Glomerular endothelial cell (primary cell): ENCODE measurements at regions not wholly inside any gene's neighbourhood (a gene's known extent, or its start where the extent isn't known, plus 50 kb on each side); places are given as distances from the start of the nearest gene placed in this dataset.

Experiments used
- DNase-seq: peaks from one replicate; pipeline ENCODE4 v3.0.0-alpha.2; 2011; ENCODE audit warnings: low read depth, low spot score; ENCODE audit errors: extremely low read depth

DNA sequence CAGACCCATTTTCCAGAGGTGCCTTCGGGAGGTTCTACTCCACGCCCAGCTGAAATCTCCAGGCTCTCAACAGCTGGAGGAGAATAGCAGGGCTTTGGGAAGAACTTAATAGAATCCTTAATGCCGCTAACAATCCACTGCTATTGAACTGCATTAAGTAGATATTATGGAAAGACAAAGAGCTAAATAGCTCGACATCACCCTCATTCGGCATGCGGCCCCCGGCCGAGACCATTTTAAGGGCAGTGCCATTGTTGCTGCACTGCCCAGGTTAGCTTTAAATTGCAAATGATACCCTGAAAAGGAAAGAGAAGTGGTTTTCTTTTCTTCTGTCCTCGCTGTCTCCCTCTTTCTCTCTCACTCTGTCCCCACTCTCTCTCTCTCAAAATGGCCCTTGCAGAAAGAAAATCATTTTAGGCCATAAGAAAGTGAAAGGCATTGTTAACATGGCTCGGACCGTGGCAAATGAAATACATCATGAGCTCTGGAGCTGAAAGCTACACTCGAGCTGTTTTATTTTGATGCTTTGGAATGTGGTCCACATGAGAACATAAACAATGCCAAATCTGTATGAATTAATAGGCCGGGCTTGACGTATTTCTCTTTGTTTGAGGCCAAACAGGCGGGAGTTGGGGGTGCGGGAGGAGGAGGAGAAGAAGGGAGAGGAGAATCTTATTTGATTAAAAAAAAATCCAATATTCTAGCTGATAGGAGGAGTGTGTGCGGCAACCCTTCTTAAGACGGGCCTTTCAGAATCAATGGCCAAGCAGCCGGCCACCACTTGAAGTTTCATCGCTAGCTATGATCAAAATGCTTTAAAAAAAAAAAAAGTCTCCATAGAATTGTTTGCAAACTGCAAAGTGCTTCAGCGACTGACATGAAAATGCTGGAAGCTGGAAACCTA lies 298.8 kb upstream of the IRX3 start:
- DNase-seq: no peak

DNA sequence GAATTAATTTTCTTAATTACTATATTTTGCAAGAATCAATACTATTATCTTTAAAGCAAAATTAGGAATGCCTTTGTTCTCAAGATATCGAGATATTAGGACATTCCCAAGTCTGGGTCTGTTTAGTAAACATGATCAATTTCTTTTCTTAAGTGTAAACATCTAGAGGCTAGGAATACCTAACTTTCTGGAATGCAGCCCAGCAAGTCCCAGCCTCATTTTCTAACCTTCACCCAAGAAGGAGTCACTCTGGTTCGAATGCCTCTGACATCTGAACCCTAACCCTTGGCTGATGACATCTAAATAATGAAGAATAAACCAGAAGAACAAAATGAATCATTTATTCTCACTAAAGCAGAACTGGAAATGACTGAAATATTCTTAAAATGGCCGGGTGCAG lies 297.5 kb upstream of the IRX3 start:
- DNase-seq: no peak

DNA sequence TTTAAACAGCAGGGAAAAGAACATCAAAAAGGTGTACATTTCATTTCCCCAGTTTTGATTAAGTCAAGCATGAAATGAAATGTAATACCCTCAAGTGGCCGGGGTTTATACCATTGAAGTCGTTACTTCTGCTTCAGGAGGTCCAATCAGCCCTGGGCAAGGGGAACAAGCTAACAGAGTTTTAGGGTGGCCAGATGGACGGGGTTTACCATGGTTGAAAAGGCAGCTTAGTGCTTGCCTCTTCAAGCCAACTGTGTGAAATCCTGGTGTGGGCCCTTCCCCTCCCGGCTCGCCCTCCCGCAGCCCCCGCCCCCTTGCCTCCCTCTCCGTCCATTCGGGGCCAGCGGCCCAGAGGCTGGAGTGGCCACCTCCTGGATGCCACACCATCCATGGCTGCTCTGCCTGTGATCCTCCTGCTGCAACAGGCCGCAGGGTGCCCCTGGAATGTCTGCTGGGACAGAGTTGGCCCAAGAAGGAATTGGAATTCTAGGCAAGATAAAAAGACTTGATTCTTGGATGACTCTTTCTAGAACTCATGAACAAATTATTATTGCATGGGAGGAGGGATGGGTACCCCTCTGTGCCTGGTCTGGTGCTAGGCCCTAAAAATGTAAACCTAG lies 296.2 kb upstream of the IRX3 start:
- no peak for DNase-seq

DNA sequence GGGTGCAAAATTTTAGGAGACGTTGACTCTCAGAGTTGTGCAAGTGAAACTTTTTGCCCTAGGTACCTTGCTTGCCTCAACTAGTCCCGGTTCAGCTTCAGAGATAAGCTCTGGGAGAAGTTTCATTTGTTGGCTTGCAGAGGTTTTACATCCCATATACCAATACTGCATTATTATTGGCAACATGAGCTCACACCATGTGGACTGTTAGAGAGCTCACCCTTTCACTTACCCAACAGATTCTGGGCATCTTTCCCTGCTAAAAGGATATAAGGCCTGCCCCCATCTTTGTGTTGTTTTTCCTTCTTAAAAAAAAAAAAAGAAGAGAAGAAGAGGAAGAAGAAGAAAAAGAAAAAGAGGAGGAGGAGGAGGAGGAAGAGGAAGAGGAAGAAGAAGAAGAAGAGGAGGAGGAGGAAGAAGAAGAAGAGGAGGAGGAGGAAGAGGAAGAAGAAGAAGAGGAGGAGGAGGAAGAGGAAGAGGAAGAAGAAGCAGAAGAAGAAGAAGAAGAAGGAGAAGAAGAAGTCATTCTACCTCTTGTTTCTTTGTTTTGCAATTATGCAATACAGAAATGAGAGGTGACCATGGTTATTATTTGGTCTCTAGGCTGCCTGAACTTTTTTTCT lies 292.6 kb upstream of the IRX3 start:
- DNase-seq: no peak

DNA sequence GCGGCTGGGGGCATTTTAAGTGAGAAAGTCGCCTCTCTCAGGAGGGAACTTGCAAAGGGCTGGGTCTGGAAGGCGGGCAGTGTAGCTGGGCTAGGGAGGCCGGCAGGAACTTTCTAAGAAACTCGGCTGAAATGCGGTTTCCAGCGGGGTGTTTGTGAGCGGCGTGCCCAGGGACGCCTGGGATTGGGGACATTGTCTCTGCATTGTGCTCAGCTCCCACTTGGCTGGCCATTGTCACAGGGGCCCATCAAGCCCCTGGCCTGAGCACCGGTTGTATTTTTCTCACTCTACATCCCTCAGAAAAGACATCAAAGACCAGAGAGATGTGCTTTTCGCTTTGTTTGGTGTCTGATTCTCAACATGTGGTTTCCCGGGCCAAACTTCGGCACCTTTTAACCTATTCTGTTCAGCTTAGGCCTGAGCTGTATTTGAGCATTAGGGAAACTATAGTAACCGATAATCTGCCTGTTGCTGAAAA lies 291.1 kb upstream of the IRX3 start:
- no peak for DNase-seq

DNA sequence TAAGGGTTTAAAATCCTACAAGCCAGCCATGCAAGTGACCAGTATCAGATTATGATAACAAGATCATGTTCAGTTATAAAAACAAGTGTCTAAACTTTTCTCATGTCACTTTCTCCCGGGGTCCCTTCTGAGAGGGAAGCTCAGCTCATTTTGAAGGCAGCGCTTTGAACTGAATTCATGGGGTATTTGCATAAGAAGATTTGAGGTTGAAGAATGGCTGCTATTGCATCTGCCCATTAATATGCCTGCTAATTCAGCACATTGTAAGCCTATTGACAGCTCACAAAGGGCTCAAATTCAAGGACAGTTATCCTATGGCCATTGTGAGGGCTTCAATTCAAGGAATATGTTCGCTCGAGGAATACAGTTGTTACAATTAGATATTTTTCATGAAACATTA lies 290.2 kb upstream of the IRX3 start:
- no peak for DNase-seq

DNA sequence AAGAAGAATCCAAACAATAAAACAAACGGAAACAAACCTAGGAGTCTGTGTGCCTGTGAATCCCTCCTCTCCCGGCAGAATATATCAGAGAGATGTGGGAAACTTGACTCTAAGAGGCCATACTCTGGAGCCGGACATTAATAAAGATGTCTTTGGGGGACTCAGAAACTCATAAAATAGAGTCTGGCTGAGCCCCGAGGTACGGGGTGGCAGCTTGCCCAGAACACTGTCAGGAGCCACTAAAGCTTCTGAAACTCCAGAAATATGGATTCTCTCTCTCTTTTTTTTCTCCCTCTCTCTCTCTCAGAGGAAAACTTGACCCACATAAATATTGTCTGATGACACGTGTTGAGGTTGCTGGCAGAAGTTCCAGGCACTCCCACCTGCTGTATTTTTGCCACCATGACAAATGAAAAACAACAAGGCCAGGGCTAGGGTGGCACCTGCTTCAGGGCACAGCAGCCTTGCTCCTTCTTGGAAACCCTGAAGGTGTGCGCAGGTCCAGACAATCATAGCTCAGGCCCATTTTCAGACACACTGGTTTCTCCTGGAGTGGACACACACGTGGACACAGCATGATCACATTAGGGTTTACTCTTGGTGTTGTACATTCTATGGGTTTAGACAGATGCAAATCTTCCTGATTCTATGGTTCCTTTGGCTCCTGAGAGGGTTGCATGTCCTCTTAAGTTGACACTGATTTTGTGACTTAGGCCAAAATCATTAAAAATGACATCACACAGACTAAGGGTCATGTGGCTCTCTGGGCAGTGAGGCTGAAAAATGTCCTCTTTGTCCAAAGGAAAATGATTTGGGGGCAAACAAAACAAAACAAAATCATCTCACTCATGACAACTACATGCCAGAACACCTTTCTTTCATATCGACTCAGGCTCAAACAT lies 282.6 kb upstream of the IRX3 start:
- no peak for DNase-seq

DNA sequence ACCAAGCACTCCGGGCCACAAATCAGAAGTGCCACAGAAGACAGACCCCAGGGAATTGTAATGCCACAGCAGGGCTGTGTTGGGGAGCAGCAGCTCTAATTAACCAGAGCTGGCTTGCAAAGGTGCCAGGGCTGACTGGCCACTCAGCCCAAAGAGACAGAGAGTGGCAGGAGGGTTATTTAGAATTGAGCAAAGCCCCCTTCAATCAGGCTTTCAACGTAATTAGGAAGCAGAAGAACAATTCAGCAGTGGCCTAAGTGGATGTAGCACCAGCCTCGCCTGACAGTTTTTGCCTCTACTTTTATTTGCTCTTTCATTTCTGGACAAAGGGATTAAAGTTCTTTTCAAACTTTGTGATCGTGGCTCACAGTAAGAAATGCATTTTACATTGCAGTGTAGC lies 278.3 kb upstream of the IRX3 start:
- DNase-seq: no peak

DNA sequence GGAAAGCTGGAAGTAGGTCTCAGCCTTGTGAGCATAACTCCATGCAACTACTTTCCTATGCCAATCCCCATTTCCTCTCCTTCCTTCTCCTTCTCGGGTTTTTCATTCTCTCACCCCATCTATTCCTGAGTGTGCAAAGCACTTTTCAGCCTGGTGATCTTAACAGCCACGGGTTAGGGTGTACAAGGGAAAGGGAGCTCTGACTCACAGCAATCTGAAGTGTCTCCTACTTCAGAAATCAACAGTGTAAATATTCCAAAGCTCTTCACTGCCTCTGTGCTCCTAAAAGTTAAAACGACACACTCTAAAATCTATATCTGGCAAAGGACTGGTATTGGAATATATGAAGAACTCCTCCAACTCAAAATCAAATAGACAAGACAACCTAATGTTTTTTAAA lies 268.0 kb upstream of the IRX3 start:
- no peak for DNase-seq

DNA sequence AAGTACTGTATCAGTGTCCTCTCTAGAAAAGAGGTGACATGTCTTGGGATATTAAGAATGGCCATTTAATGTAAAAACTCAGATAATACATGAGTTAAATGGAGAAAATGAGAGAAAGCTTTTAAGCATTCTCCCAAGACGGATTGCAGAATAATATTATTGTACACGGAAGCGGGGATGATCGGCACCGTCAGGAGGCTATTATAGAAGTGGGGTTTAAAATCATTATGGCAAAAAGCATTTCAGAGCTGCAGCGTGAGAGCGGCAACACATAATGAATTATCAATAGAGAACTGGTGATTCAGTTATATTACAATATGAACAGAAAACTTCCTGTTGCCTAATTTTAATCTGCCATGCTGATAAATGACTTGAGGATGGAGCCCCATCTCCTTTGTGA lies 261.7 kb upstream of the IRX3 start:
- DNase-seq: no peak

DNA sequence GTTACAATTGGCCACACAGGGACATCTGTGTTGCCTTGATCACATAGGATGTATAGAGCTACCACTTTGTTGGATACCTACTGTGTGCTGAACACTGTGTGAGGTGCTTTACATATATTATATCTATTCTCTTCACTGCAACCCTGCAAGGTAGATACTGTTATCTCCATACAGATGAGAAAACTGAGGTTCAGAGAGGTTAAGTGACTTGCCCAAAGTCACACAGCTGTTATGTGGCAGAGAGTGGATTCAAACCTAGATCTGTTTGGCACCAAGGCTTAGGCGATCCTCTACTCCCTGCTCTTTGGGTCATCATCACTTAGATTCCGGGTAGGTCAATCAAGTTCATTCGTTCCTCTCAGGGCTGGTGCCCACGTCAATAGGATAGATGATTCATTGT lies 260.5 kb upstream of the IRX3 start:
- DNase-seq: no peak

DNA sequence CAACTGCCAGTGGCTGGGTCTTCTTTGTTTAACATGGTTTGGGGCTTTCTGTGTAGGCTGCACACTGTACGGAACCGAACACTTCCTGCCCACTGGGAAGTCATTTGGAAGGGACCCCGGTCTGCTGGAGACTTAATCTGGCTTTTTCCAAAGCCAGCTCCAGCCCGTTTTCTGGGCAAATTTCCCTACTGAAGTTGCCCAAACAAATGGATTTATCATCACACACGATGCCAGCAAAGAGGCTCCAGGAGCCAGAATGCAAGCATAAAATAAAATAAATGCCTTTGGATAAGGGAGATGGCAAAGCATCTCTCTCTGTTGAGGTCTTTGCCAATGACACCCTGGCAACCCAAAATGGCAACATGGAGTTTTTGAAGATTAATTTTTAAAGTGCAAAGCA lies 259.9 kb upstream of the IRX3 start:
- no peak for DNase-seq

DNA sequence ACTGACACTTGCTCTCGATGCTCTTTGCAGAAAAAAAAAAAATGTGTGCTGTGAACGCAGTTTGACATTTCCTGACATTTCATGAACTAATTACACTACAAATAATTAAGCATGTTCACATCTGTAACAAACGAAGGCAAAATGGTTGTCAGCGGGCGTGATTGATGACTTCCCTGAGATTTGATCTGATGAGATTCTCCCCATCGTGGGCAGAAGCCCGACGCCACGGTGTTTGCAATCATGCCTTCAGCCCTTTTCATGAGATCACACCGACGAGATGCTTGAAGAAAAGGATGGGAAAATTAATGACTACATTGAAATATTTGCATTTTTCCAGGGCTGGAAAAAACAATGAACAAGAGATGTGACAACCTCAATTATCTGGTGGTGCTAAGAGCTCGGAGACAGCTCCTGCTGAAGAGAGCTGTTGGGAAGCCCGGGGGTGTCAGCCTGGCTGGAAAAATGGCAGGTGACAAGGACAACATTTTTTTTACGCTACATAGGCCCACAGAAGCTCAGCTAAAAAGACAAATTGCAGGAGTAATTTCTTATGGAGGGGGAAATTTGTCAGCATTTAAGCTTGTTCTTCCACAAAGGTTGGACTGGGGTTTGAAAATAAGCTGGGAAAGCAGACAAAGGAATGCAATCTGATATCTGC lies 259.4 kb upstream of the IRX3 start:
- no peak for DNase-seq

DNA sequence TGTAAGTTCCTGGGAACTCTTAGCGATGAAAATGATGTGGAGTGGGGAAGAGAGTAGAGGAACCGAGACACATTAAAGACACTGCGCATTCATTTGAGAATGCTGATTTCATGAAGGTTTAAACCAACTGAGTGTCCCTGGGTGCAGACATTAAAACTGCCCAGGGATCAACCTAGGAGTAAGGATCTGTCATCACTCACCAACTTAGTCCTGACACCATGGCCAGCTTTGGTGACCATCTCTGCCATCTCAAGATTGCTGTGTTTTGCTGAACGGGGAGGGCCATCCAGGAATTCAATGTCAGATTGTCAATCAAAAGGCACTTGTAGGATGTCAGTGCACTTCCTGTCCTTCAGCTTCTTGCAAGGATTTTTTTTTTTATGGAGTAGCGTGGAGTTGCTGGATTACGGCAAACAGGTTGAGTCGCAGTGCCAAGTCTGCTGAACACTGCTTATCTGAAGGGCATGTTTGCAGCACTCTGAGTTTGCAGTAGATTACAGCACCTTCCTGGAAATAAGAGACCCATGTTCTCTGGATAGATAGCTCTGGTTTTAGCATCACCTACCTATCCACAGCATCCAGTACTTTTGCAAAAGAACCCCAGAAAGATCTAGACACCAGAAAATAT lies 258.1 kb upstream of the IRX3 start:
- DNase-seq: no peak

DNA sequence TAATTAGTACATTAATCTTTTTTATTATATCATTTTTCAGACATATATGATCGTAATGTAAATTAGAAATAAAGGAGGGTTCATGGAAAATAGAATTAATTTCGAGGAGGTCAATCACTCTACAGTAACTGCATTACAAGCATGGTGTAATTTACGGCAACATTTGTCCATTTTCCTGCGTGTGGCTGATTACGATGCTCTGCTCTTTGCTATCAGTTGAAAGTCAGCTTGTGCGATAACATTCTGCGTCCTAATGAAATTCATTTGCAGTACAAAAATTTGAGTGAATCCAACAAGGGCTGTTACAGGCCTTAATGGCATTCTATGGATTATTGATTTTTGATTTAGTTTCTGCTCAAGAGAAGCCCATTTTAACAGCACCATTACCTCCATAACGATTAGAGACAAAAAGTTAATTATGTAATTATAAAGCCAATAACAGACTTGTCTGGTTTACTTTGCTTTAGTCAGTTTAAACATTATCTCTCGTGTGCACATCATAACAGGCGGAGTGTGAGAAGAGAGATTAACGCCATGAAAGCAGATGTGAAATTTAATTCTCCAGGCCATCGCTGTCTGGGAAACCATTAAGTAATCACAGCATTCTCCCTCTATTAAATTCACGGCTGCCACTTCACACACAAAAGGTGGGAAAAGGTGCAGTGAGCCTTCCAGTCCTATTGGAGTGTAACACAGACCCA lies 256.4 kb upstream of the IRX3 start:
- DNase-seq: no peak

DNA sequence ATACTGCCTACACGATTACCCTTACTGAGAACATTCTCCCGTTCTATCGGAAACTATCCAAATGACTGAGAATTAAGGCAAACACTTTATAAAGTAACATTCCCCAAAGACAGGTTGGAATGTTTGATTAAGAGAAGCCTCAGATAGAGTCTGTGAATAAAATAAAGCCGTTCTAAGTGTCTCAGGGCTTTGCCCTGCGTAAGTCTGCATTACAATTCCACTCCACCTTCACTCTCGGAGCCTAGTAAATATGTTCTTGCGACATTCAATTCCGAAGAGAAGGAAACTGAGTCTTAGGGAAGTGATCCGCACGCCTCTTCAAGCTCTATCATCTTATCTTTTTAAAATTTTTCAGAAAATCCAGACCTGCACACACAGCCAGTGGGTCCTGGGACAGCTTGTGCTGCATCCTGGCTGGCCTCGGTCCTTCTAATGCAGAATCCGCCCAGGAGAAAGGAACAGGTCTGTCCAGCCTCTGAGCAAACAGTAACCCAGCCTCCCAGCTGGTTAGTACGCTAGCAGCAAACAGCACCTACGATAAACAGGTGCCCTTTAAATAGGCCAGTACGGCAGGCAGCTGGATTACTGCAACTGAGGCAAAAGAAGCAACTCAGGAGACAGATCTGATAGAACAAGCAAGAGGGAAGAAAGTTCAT lies 254.1 kb upstream of the IRX3 start:
- no peak for DNase-seq

DNA sequence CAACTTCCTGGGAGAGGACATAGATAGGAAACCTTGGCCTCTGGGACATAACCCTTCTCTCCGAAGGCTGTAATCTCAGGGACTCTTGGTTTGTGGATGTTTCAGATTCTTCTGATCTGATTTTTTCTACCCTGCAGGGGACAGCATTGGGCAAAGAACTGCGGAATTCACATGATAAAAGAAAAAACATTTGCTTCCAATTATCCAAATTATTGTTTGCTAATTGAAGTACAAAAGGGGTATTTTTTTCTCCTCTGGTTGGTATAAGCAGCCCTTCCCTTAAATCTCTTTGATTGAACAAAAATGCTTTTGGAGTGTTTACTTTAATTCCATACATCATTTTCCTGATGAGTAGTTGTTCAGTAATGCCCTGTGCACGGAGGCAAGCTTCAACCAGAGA lies 251.7 kb upstream of the IRX3 start:
- no peak for DNase-seq

DNA sequence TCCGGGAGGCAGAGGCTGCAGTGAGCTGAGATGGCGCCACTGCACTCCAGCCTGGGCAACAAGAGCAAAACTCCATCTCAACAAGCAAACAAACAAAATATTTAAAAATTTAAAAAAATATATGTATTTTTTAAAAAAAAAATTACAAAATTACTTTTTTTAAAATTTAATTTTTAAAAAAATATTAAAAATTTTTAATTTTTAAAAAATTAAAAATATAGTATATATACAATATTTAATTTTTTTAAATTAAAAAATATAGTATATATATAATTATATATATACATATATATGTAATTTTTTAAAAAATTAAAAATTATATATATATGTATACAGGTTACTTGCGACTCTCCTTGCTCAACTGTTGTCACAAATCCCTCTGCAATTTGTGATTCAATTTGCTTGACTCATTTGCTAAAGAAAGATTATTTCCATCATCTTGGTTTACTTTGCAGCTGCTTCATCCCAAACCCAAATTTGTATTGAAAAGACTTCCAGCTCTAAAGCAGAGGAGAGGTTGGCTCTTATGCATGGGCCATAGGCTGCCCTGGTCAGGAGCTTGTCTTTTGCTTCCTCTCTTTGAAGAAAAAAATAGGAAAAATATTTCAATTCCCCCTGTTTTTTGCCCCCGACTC lies 247.4 kb upstream of the IRX3 start:
- no peak for DNase-seq
